SK-N-SH treated with all-trans-retinoic acid at 6 μM for 48 hours (cell line): ENCODE measurements at regions not wholly inside any gene's neighbourhood (a gene's known extent, or its start where the extent isn't known, plus 50 kb on each side); places are given as distances from the start of the nearest gene placed in this dataset.

Source experiments
- ATAC-seq: fragments of 200-7000 bp; cut with Tn5 transposase; 3 replicates; pipeline ENCODE4 v1.9.1; 2020; ENCODE audit warnings: mild to moderate bottlenecking, moderate library complexity
- ARNTL ChIP-seq: fragments of 450-650 bp; formaldehyde crosslinking; IDR thresholded peaks from 2 replicates; pipeline ENCODE4 v1.5.0; 2020; ENCODE audit warnings: low read depth, mild to moderate bottlenecking, moderate library complexity, borderline replicate concordance
- CREB5 ChIP-seq: fragments of 250-450 bp; sonication (Bioruptor Pico); IDR thresholded peaks from 2 replicates; pipeline ENCODE4 v1.5.1; 2020; ENCODE audit warnings: low read depth, mild to moderate bottlenecking, moderate library complexity
- ESRRG ChIP-seq: fragments of 250-450 bp; sonication (Bioruptor Pico); IDR thresholded peaks from 2 replicates; pipeline ENCODE4 v1.6.1; 2021; ENCODE audit warnings: mild to moderate bottlenecking
- GLIS3 ChIP-seq: fragments of 250-450 bp; sonication (Bioruptor Pico); IDR thresholded peaks from 2 replicates; pipeline ENCODE4 v1.5.0; 2020; ENCODE audit warnings: mild to moderate bottlenecking, moderate library complexity
- ISL1 ChIP-seq: fragments of 250-450 bp; sonication (Bioruptor Pico); IDR thresholded peaks from 2 replicates; pipeline ENCODE4 v2.1.2; 2022; ENCODE audit warnings: mild to moderate bottlenecking, moderate library complexity
- OSR1 ChIP-seq: fragments of 250-450 bp; sonication (Bioruptor Pico); IDR thresholded peaks from 2 replicates; pipeline ENCODE4 v1.8.0; 2022; ENCODE audit warnings: moderate library complexity, mild to moderate bottlenecking, inconsistent platforms
- POU6F1 ChIP-seq: fragments of 250-450 bp; sonication (Bioruptor Pico); IDR thresholded peaks from 2 replicates; pipeline ENCODE4 v1.8.0; 2021; ENCODE audit warnings: low read depth, mild to moderate bottlenecking, moderate library complexity, borderline replicate concordance
- PPARA ChIP-seq: fragments of 250-450 bp; sonication (Bioruptor Pico); IDR thresholded peaks from 2 replicates; pipeline ENCODE4 v1.5.0; 2020; ENCODE audit warnings: mild to moderate bottlenecking, borderline replicate concordance
- RARB ChIP-seq: fragments of 250-450 bp; sonication (Bioruptor Pico); IDR thresholded peaks from 2 replicates; pipeline ENCODE4 v1.8.0; 2021; ENCODE audit warnings: mild to moderate bottlenecking, moderate library complexity
- SNAI2 ChIP-seq: fragments of 250-450 bp; sonication (Bioruptor Pico); IDR thresholded peaks from 2 replicates; pipeline ENCODE4 v1.5.0; 2020; ENCODE audit warnings: mild to moderate bottlenecking, moderate library complexity
- TOX ChIP-seq: fragments of 250-450 bp; sonication (Bioruptor Pico); IDR thresholded peaks from 2 replicates; pipeline ENCODE4 v1.8.0; 2021; ENCODE audit warnings: mild to moderate bottlenecking, moderate library complexity, borderline replicate concordance
- TSHZ2 ChIP-seq: fragments of 250-450 bp; sonication (Bioruptor Pico); IDR thresholded peaks from 2 replicates; pipeline ENCODE4 v1.5.0; 2020; ENCODE audit warnings: mild to moderate bottlenecking, moderate library complexity
- ZC3H10 ChIP-seq: fragments of 250-450 bp; sonication (Bioruptor Pico); IDR thresholded peaks from 2 replicates; pipeline ENCODE4 v1.5.1; 2021; ENCODE audit warnings: mild to moderate bottlenecking, moderate library complexity
- ZFP3 ChIP-seq: fragments of 250-450 bp; sonication (Bioruptor Pico); IDR thresholded peaks from 2 replicates; pipeline ENCODE4 v1.5.0; 2020; ENCODE audit warnings: mild to moderate bottlenecking, moderate library complexity
- ZNF70 ChIP-seq: fragments of 450-650 bp; formaldehyde crosslinking; IDR thresholded peaks from 2 replicates; pipeline ENCODE4 v1.5.0; 2020; ENCODE audit warnings: mild to moderate bottlenecking, moderate library complexity
- TF ChIP-seq, protein P1 (sequence below): fragments of 250-450 bp; sonication (Bioruptor Pico); IDR thresholded peaks from 2 replicates; pipeline ENCODE4 v1.5.1; 2021; ENCODE audit warnings: mild to moderate bottlenecking, moderate library complexity

DNA sequence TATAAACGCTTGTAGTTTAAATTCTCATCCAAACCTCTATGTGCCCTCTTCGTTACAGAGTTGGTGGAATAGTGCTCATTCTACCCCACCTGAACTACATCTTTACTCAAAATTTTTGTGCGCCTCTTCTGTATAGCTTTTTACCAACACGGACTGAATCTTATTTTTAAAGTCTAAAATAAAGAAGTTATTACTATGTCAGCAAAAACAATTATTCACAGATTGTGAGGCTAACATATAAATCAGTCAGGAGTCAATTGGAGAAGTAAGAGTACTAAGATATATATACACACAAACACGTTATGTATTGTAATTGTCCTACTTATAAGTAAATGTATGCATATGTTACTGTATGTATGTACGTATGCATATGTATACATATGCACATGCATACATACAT is 274.9 kb upstream of the ADGRL4 start:
- TF ChIP-seq TOX, result no peak
- TF ChIP-seq GLIS3 (CRISPR knock-in tag), result no peak
- TF ChIP-seq ZFP3 (CRISPR knock-in tag), result no peak
- TF ChIP-seq OSR1 (CRISPR knock-in tag), result no peak
- TF ChIP-seq, protein P1, sequence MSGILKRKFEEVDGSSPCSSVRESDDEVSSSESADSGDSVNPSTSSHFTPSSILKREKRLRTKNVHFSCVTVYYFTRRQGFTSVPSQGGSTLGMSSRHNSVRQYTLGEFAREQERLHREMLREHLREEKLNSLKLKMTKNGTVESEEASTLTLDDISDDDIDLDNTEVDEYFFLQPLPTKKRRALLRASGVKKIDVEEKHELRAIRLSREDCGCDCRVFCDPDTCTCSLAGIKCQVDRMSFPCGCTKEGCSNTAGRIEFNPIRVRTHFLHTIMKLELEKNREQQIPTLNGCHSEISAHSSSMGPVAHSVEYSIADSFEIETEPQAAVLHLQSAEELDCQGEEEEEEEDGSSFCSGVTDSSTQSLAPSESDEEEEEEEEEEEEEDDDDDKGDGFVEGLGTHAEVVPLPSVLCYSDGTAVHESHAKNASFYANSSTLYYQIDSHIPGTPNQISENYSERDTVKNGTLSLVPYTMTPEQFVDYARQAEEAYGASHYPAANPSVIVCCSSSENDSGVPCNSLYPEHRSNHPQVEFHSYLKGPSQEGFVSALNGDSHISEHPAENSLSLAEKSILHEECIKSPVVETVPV (CRISPR knock-in tag), result no peak
- TF ChIP-seq ZC3H10, result no peak
- TF ChIP-seq ESRRG (CRISPR knock-in tag), result no peak
- no peak for TF ChIP-seq POU6F1 (CRISPR knock-in tag)
- TF ChIP-seq CREB5, result no peak

GRCh38 chr1:79271759-79272158 is 265.2 kb upstream of the ADGRL4 start:
- TF ChIP-seq SNAI2 (CRISPR knock-in tag) (no peak), ARNTL (CRISPR knock-in tag) (no peak), TSHZ2 (CRISPR knock-in tag) (no peak)
- TF ChIP-seq, all 23 proteins: peak for 0
- no peak for ATAC-seq

More for the DNA sequence above, 274.9 kb upstream of the ADGRL4 start:
- ATAC-seq, result no peak

GRCh38 chr1:79264975-79265818 is 258.7 kb upstream of the ADGRL4 start:
- no peak for TF ChIP-seq PPARA (CRISPR knock-in tag)
- TF ChIP-seq ISL1 (CRISPR knock-in tag), result peak; percentile 74
- TF ChIP-seq GLIS3 (CRISPR knock-in tag), result no peak
- TF ChIP-seq, all 23 proteins: peak for 1
- ATAC-seq, result no peak

GRCh38 chr1:79264285-79264684 is 257.8 kb upstream of the ADGRL4 start:
- ATAC-seq, result no peak
- TF ChIP-seq OSR1 (CRISPR knock-in tag), result no peak
- TF ChIP-seq ARNTL (CRISPR knock-in tag), result no peak
- TF ChIP-seq TSHZ2 (CRISPR knock-in tag), result no peak
- TF ChIP-seq ISL1 (CRISPR knock-in tag), result no peak
- no peak for TF ChIP-seq RARB (CRISPR knock-in tag)
- TF ChIP-seq, protein P1 (CRISPR knock-in tag), result no peak
- no peak for TF ChIP-seq ZNF70
- no peak for TF ChIP-seq PPARA (CRISPR knock-in tag)
- TF ChIP-seq, all 23 proteins: peak for 0
